Mesothelial cell of epicardium (in vitro differentiated cells): ENCODE measurements at regions not wholly inside any gene's neighbourhood (a gene's known extent, or its start where the extent isn't known, plus 50 kb on each side); places are given as distances from the start of the nearest gene placed in this dataset.

Source experiments
- DNase-seq, 2 experiments: peaks; one replicate each; pipeline ENCODE4 v3.0.0; 2021; ENCODE audit warnings: low spot score in 2 of 2; ENCODE audit not compliant: unreplicated experiment in 2 of 2
- H3K27ac Mint-ChIP-seq: 2 replicates; pipeline ENCODE4 v1.8.0; 2021; ENCODE audit warnings: mixed read lengths
- H3K27me3 Mint-ChIP-seq: 2 replicates; pipeline ENCODE4 v1.8.0; 2021; ENCODE audit warnings: low read depth, mixed read lengths
- H3K36me3 Mint-ChIP-seq: 2 replicates; pipeline ENCODE4 v1.8.0; 2021; ENCODE audit warnings: mixed read lengths
- H3K4me1 Mint-ChIP-seq: 2 replicates; pipeline ENCODE4 v1.8.0; 2021; ENCODE audit warnings: mixed read lengths
- H3K4me3 Mint-ChIP-seq: 2 replicates; pipeline ENCODE4 v1.8.0; 2021; ENCODE audit warnings: mild to moderate bottlenecking, moderate library complexity, mixed read lengths
- H3K9me3 Mint-ChIP-seq: 2 replicates; pipeline ENCODE4 v1.8.0; 2021; ENCODE audit warnings: mixed read lengths
- CTCF ChIP-seq: fragments of 200-600 bp; sonication (generic); IDR thresholded peaks from one replicate; pipeline ENCODE4 v1.5.0; 2021; ENCODE audit warnings: antibody characterized with exemption; ENCODE audit not compliant: unreplicated experiment

GRCh38 chr14:97299661-97300060 lies 502.5 kb downstream of the VRK1 start:
- H3K27me3 Mint-ChIP-seq = peaks cover 33% of the 10 kb centered on the region
- no peak for DNase-seq
- peaks cover 10% of the 10 kb centered on the region for H3K4me1 Mint-ChIP-seq
- no peaks in the 10 kb centered on the region for H3K36me3 Mint-ChIP-seq
- no peak overlapping the region for H3K27ac Mint-ChIP-seq
- TF ChIP-seq CTCF = no peak
- no peaks in the 10 kb centered on the region for H3K9me3 Mint-ChIP-seq
- no peak overlapping the region for H3K4me3 Mint-ChIP-seq

- TF ChIP-seq CTCF = no peak
- no peak for DNase-seq
- Mint-ChIP-seq H3K4me3 (no peak overlapping the region), H3K4me1 (peaks cover 3% of the 10 kb centered on the region), H3K27ac (no peak overlapping the region), H3K9me3 (no peaks in the 10 kb centered on the region), H3K36me3 (no peaks in the 10 kb centered on the region), H3K27me3 (peaks cover 26% of the 10 kb centered on the region)
Observed at GRCh38 chr14:97301931-97302559, 504.9 kb downstream of the VRK1 start.

GRCh38 chr14:97306133-97306759 lies 509.1 kb downstream of the VRK1 start:
- no peak overlapping the region for H3K4me3 Mint-ChIP-seq
- no peak overlapping the region for H3K27ac Mint-ChIP-seq
- no peaks in the 10 kb centered on the region for H3K36me3 Mint-ChIP-seq
- no peaks in the 10 kb centered on the region for H3K4me1 Mint-ChIP-seq
- no peak for TF ChIP-seq CTCF
- H3K27me3 Mint-ChIP-seq = peaks cover 14% of the 10 kb centered on the region
- H3K9me3 Mint-ChIP-seq = peaks cover 5% of the 10 kb centered on the region
- DNase-seq = no peak

GRCh38 chr14:97306760-97307246 lies 509.6 kb downstream of the VRK1 start:
- Mint-ChIP-seq H3K27ac (no peak overlapping the region), H3K4me3 (no peak overlapping the region), H3K9me3 (peaks cover 5% of the 10 kb centered on the region), H3K4me1 (no peaks in the 10 kb centered on the region), H3K36me3 (no peaks in the 10 kb centered on the region), H3K27me3 (peaks cover 14% of the 10 kb centered on the region)
- no peak for DNase-seq
- no peak for TF ChIP-seq CTCF

GRCh38 chr14:97311411-97311810 lies 514.2 kb downstream of the VRK1 start:
- Mint-ChIP-seq H3K9me3 (peaks cover 12% of the 10 kb centered on the region), H3K27me3 (peaks cover 18% of the 10 kb centered on the region), H3K27ac (no peak overlapping the region), H3K36me3 (no peaks in the 10 kb centered on the region), H3K4me1 (no peaks in the 10 kb centered on the region), H3K4me3 (no peak overlapping the region)
- DNase-seq = no peak
- no peak for TF ChIP-seq CTCF
